Keratinocyte (primary cell): ENCODE measurements at regions not wholly inside any gene's neighbourhood (a gene's known extent, or its start where the extent isn't known, plus 50 kb on each side); places are given as distances from the start of the nearest gene placed in this dataset.
"Not testable (repeated sequence)": the region's sequence is repeated elsewhere in the genome, so short reads cannot be mapped to it uniquely, and the experiment has no call there.

Experiments
- DNase-seq: peaks from one replicate; pipeline ENCODE4 v3.0.0-alpha.2; 2011; ENCODE audit warnings: low read depth, missing footprints, low spot score
- FAIRE-seq: peaks from 2 replicates; lab custom pipeline; 2011; peaks lifted over from hg19 to GRCh38; lab: Jason Lieb, UNC
- H2AFZ ChIP-seq: 2 replicates; pipeline ENCODE4 v1.6.0; 2012; ENCODE audit warnings: low read length, control low read depth, inconsistent platforms; ENCODE audit not compliant: control insufficient read depth
- H3K27ac ChIP-seq: 2 replicates; pipeline ENCODE4 v1.5.1; 2011; ENCODE audit warnings: low read length; ENCODE audit not compliant: control insufficient read depth, insufficient read depth
- H3K27me3 ChIP-seq: 3 replicates; pipeline ENCODE4 v1.6.0; 2011; ENCODE audit warnings: low read length; ENCODE audit not compliant: control insufficient read depth, insufficient read depth; ENCODE audit errors: extremely low read depth
- H3K36me3 ChIP-seq, 2 experiments: 2 replicates in 1 of 2; 3 replicates in 1 of 2; pipeline ENCODE4 v1.5.1; 2011; ENCODE audit warnings: low read length in 2 of 2, mild to moderate bottlenecking in 1 of 2; ENCODE audit not compliant: control insufficient read depth in 2 of 2, insufficient read depth in 2 of 2; ENCODE audit errors: extremely low read depth in 1 of 2
- H3K4me1 ChIP-seq: 3 replicates; pipeline ENCODE4 v1.5.1; 2011; ENCODE audit warnings: low read length; ENCODE audit not compliant: control insufficient read depth, insufficient read depth; ENCODE audit errors: extremely low read depth
- H3K4me2 ChIP-seq: 3 replicates; pipeline ENCODE4 v1.6.0; 2011; ENCODE audit warnings: low read depth, low read length; ENCODE audit not compliant: control insufficient read depth, insufficient read depth; ENCODE audit errors: extremely low read depth
- H3K4me3 ChIP-seq, 3 experiments: fragments of 200-600 bp in 1 of 3; sonication (generic) in 1 of 3; 2 replicates in 2 of 3; 3 replicates in 1 of 3; pipeline ENCODE4 v1.5.1; 2011 to 2016; ENCODE audit warnings: low read length in 3 of 3, mild to moderate bottlenecking in 3 of 3, control low read depth in 2 of 3, inconsistent platforms in 1 of 3, low read depth in 1 of 3, mixed read lengths in 1 of 3, mixed run types in 1 of 3, moderate library complexity in 1 of 3; ENCODE audit not compliant: control insufficient read depth in 2 of 3, insufficient read depth in 2 of 3; ENCODE audit errors: extremely low read depth in 1 of 3
- H3K79me2 ChIP-seq: 2 replicates; pipeline ENCODE4 v1.6.0; 2012; ENCODE audit warnings: low read length; ENCODE audit not compliant: control insufficient read depth, insufficient read depth
- H3K9ac ChIP-seq: 3 replicates; pipeline ENCODE4 v1.6.0; 2011; ENCODE audit warnings: low read length; ENCODE audit not compliant: control insufficient read depth, insufficient read depth; ENCODE audit errors: extremely low read depth
- H3K9me1 ChIP-seq: 3 replicates; pipeline ENCODE4 v1.6.0; 2011; ENCODE audit warnings: low read length; ENCODE audit not compliant: control insufficient read depth, insufficient read depth; ENCODE audit errors: extremely low read depth
- H3K9me3 ChIP-seq: 2 replicates; pipeline ENCODE4 v1.5.1; 2012; ENCODE audit warnings: low read depth, low read length; ENCODE audit not compliant: control insufficient read depth
- H4K20me1 ChIP-seq: 3 replicates; pipeline ENCODE4 v1.6.0; 2011; ENCODE audit warnings: low read length; ENCODE audit not compliant: control insufficient read depth, insufficient read depth; ENCODE audit errors: extremely low read depth
- dilution Hi-C: fragments of 300-500 bp; cut with MboI; formaldehyde crosslinking; loops from one replicate; pipeline ENCODE4 v1.7.0; 2020; ENCODE audit warnings: low sequenced_read_pairs; ENCODE audit not compliant: extremely low pct_ligation_motif_present

DNA sequence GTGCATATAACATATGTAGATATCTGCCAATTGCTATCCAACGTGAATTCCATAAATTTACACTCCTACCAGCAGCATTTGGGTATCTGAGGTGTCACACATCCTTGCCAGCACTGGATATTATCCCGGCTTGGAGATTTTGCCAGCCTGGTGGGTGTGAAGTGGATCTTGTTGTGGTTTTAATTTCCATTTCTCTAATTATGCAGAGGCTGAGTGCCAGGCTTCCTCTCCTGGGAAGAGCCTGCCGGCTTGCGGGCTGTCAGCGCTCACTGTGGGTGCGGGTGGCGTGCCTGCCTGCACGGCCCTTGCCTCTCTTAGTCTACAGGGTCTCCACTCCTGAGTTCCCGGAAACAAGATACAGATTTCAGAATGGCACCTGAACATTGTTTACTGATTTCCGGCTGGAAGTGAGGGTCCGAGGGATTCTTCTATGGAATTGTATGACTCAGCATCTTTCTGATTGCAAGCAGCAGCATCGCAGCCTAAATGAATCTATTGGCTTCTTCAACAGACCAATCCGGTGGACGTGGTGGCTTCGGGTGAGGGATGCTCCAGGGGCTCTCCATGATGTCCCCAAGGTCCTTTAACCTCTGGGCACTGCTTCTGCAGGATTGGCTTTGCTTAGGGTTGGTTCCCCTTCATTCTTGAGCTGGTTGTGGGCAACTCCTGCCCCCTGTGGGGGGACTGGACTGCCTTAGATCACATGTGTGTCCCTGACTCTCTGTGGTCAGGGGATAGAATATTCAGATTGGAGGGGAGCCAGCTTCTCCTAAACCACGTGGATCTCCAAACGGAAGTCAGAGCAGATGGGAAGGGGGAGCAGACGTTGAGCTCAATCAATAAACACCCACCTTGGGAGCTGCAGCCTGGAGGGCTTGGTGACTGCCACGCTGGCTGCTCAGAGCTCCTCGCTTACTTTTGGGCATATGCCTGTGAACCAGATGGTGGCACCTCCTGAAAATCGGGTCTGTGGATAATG, 58.0 kb upstream of the LRPAP1 start:
- H3K79me2 ChIP-seq, H3K9me3 ChIP-seq, H3K27me3 ChIP-seq, H4K20me1 ChIP-seq, H3K27ac ChIP-seq, FAIRE-seq, H3K9me1 ChIP-seq, dilution Hi-C loops, H3K36me3 ChIP-seq, H2AFZ ChIP-seq, H3K4me2 ChIP-seq, DNase-seq, H3K9ac ChIP-seq, H3K4me1 ChIP-seq, H3K4me3 ChIP-seq: not testable (repeated sequence)

DNA sequence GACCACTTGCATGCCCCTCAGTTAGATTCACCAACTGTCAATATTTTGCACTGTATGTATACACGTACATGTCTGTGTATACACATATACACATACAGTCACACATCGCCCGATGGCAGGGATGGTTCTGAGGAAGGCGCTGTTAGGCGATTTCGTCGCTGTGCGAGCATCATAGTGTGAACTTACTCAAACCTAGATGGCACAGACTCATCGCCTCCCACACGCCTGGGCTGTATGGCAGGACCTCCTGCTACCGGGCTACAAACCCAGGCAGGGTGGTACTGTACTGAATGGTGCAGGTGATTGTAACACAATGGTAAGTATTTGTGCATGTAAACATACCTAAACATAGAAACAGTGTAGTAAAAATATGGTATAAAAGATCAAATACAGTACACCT, 57.2 kb upstream of the LRPAP1 start:
- H3K4me2 ChIP-seq, H4K20me1 ChIP-seq, H3K9ac ChIP-seq, H3K4me3 ChIP-seq, H3K4me1 ChIP-seq, H3K9me1 ChIP-seq, DNase-seq, H3K79me2 ChIP-seq, H3K9me3 ChIP-seq, H3K27me3 ChIP-seq, H2AFZ ChIP-seq, FAIRE-seq, H3K27ac ChIP-seq, dilution Hi-C loops, H3K36me3 ChIP-seq: not testable (repeated sequence)

DNA sequence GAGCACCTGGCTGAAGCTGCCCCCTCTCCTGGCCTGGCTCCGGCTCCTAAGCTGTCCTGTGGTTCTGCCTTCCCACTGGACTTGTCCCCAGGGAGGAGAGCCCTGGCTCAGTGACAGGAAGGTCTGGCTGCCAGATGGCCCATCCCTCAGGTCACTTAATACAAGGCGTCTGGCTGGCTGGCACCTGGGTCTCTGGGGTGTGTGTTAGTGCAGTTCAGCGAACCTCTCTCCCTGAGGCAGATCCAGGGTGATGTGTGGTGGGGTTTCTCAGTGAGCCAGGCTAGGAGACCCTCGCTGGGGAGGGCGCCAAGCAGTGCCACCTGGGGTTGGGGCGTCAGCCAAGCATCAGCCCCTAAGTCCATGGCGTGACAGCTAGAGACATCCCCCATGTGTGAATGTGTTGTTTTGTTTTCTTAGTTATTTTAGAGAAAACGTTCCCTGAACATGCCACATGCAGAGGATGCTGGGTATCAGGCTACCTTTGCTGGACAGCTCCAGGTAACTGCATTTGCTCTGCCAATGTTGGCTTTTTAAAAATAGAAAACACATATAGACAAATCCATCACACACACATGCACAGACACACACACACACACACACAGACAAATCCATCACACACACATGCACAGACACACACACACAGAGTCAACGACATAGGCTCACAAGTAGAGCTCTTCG, 56.4 kb upstream of the LRPAP1 start:
- FAIRE-seq, dilution Hi-C loops, H3K27ac ChIP-seq: not testable (repeated sequence)

DNA sequence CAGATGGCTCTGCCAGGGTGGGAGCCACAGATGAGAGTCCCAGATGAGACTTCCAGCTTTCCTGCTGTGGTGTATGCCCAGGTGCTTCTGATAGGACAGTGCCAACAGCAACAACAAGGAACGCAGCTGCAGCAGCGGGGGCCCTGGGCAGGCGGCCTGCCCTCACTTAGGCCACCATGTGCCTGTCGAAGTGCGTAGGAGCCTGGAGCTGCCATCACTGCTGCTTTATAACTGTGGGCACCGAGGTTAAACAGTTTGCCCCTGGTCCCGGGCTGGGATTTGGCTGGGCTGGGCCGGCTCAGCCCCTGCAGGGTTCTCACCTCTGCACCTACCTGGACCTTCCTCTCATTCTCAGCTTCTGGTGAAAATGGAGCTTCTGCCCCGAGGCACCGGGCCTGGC, 54.4 kb upstream of the LRPAP1 start:
- H3K4me1 ChIP-seq, FAIRE-seq, H3K9me3 ChIP-seq, H2AFZ ChIP-seq, H3K9me1 ChIP-seq, H3K27me3 ChIP-seq, H3K4me2 ChIP-seq, DNase-seq, H4K20me1 ChIP-seq, dilution Hi-C loops, H3K9ac ChIP-seq, H3K4me3 ChIP-seq, H3K79me2 ChIP-seq, H3K27ac ChIP-seq, H3K36me3 ChIP-seq: not testable (repeated sequence)

More for the DNA sequence above, 56.4 kb upstream of the LRPAP1 start:
- not testable (repeated sequence) for H4K20me1 ChIP-seq, DNase-seq, H3K4me1 ChIP-seq, H3K27me3 ChIP-seq, H3K4me3 ChIP-seq, H3K9me3 ChIP-seq, H3K79me2 ChIP-seq, H2AFZ ChIP-seq, H3K9me1 ChIP-seq, H3K4me2 ChIP-seq, H3K9ac ChIP-seq, H3K36me3 ChIP-seq

DNA sequence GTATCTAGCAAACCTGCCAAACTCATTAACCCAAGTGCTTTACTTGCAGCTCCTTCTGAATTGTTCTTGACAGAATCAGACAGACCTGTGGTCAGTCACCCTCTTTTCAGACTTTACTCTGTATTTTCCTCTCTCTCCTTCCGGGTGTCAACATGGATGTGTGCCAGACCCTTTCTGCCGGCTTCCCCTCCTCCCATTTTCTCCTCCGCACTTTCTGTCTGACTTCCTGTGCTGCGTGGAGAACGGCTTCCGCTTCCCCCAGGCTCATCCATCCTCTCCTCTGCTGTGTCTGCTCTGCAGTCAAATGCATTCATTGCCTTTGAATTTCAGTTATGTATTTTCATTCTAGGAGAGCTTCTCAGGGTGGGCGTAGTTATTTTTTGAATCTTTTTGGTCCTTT, 53.3 kb upstream of the LRPAP1 start:
- H4K20me1 ChIP-seq, H3K27ac ChIP-seq, H3K36me3 ChIP-seq, dilution Hi-C loops, H3K9me1 ChIP-seq, H3K9me3 ChIP-seq, H3K4me2 ChIP-seq, FAIRE-seq, H3K9ac ChIP-seq, H3K4me1 ChIP-seq, H3K27me3 ChIP-seq, DNase-seq, H3K79me2 ChIP-seq, H3K4me3 ChIP-seq, H2AFZ ChIP-seq: not testable (repeated sequence)
